CD4-positive, alpha-beta T cell treated with Interleukin-2 at 100 ng/mL for 4 hours (primary cell): ENCODE measurements at regions not wholly inside any gene's neighbourhood (a gene's known extent, or its start where the extent isn't known, plus 50 kb on each side); places are given as distances from the start of the nearest gene placed in this dataset.
"Not testable (repeated sequence)": the region's sequence is repeated elsewhere in the genome, so short reads cannot be mapped to it uniquely, and the experiment has no call there.

Experiments
- DNase-seq: peaks from one replicate; pipeline ENCODE4 v3.0.0-alpha.2; 2020; ENCODE audit warnings: low spot score

- no peak for DNase-seq
These were observed 443.4 kb upstream of the UBE2E2 start for GRCh38 chr3:22759636-22760310.

- DNase-seq = no peak
These were observed 437.4 kb upstream of the UBE2E2 start for GRCh38 chr3:22765679-22766078.

- DNase-seq = no peak
These were observed 425.3 kb upstream of the UBE2E2 start for GRCh38 chr3:22777834-22778233.

GRCh38 chr3:22779737-22780136 lies 423.4 kb upstream of the UBE2E2 start:
- no peak for DNase-seq

DNA sequence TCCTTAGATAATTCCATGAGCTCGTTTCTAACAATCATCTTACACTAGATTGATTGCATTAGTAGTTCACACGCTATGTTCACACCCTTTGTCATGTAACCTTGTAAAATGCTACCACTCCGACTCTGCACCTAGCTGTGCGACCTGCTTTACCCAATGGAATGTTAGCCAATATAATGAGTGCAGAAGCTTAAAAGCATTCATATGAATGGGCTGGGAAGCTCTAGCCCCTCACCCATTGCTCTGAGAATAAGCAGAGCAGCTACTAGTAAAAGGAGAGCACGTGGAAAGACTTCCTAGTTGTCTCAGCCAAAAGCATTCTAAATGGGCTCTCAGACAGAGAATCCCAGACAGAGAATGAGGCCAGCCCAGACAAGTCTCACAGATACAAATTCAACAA lies 410.6 kb upstream of the UBE2E2 start:
- no peak for DNase-seq

- DNase-seq = no peak
These were observed 407.2 kb upstream of the UBE2E2 start for GRCh38 chr3:22795917-22796316.

GRCh38 chr3:22798461-22798860 lies 404.7 kb upstream of the UBE2E2 start:
- no peak for DNase-seq

DNA sequence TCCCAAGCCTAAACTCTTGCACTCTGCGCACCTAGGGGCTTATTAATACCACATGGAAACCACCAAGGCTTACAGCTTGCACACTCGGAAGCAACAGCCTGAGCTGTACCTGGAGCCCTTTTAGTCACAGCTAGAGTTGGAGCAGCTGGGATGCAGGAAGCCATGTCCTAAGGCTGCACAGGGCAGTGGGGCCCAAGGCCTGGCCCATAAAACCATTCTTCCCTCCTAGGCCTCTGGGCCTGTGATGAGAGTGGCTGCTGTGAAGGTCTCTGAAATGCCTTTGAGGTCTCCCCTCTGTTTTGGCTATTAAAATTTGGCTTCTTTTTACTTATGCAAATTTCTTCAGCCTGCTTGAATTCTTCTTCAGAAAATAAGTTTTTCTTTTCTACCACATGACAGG lies 383.9 kb upstream of the UBE2E2 start:
- no peak for DNase-seq

DNA sequence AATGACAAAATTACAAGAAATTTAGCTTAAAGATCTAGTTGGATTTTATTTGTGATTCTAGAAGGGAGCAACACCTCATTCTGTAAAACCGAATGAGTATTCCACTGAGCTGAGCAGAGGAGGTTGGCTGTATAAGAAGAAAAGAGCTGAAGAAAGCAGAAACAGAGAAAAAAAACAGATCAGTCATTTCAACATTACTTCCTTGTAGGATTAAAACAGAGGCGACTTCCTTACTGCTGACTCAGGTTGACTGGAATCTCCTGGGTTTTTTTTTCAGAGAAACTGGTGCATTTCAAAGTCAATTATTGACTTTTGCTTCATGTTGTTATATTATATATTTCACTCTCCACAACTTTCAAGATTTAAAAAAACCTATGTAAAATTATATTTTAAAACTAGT lies 368.1 kb upstream of the UBE2E2 start:
- DNase-seq = no peak

DNA sequence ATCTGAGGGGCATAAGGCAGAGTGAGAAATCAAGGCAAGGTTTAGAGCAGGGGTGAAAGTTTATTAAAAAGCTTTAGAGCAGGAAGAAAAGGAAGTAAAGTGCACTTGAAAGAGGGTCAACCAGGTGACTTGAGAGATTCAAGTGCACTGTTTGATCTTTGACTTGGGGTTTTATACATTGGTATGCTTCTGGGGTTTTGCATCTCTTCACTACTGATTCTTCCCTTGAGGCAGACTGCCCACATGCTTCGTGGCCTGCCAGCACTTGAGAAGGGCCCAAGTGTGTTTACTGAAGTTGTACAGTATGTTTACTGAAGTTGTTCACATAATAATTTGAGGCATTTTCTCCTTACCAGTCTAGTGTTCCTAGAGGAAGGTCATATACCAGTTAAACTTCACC lies 367.0 kb upstream of the UBE2E2 start:
- no peak for DNase-seq

GRCh38 chr3:22843854-22844253 lies 359.3 kb upstream of the UBE2E2 start:
- DNase-seq = no peak

DNA sequence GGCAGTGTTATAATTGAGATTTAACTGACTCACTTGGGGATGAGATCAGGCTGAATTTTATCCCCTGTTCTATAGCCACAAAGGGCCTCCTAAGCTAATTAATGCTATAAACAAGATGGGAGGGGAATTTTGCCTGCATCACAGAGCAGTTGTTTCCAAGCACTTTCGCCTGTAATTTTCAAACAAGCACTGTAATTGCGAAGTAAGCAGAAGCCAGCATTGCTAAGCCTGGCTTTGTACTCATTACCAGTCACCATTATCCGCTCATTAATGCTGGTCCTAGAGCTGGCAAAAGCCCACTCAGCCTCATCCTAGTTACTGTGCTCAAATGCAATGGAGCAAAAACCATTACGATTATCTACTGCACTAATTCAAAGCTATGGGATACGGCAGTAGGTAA lies 356.6 kb upstream of the UBE2E2 start:
- no peak for DNase-seq

DNA sequence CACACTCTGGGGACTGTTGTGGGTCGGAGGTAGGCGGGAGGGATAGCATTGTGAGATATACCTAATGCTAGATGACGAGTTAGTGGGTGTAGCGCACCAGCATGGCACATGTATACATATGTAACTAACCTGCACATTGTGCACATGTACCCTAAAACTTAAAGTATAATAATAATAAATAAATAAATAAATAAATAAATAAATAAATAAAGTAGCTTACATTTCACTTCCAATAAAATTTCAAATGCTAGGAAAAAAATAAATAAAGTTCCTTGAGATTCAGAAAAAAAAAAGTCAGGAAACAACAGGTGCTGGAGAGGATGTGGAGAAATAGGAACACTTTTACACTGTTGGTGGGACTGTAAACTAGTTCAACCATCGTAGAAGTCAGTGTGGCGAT lies 353.5 kb upstream of the UBE2E2 start:
- not testable (repeated sequence) for DNase-seq

DNA sequence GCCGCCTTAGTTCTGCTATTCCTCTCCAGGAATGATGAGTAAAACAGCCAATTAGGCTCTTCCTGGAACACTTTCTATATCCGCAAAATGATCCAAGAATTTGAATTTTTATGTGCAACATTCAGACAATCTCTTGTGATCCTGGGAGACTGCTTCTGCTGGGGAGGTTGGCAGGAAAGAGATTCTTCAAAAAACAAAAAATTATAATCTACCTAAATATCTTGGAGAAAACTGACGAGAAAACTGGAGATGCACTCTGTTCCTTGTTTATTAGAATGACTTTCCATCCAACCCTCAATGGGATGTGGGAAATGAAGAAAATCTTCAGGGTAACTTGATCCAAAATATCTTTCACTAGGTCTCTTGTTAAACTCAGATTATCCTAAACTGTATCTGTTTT lies 346.3 kb upstream of the UBE2E2 start:
- DNase-seq = no peak

- DNase-seq = no peak
These were observed 344.6 kb upstream of the UBE2E2 start for GRCh38 chr3:22858486-22858885.

GRCh38 chr3:22859618-22860017 lies 343.5 kb upstream of the UBE2E2 start:
- DNase-seq = no peak

GRCh38 chr3:22861426-22861825 lies 341.7 kb upstream of the UBE2E2 start:
- DNase-seq = no peak

DNA sequence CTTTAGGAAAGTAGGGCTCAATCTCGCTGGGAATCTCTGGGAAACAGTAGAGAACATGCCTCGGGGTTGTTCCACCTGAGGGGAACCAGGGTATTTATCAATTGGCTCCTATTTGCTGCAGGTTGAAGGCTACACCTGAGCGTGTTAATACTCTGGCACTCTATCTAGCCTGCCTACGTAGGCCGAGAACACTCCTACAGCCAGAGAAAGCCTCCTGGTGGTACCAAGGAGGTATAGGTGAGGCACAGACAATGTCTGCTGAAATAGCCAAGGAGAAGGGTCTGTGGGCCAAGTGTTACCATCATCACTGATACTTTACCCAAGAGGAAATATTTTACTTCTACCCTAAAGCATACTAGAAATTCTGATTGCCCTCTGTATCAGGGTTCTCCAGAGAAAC lies 341.0 kb upstream of the UBE2E2 start:
- DNase-seq = no peak

DNA sequence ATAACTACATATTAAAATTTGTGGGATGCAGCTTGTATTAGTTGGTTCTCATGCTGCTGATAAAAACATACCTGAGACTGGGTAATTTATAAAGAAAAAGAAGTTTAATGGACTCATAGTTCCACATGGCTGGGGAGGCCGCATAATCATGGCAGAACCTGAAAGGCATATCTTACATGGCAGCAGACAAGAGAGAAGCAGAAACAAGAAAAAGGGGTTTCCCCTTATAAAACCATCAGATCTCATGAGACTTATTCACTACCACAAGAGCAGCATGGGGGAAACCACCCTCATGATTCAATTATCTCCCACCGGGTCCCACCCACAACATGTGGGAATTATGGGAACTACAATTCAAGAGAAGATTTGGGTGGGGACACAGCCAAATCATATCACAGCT lies 320.3 kb upstream of the UBE2E2 start:
- DNase-seq = not testable (repeated sequence)

DNA sequence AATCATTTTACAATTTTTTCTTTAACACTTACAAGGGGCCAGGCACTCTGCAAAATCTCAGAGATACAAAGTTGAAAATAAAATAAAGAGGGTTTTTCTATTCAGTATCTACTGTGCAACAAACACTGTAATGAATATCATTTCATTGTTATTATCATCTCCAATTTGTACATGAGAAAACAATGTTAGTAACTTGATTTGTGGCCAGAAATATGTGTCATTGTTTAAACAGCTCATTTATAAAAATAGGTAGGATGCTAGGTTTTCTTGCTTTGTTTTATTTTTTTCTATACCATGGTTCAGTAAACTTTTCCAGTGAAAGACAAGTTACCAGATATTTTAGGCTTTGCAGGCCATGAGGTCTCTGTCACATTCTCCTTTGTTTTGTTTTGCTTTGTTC lies 318.1 kb upstream of the UBE2E2 start:
- DNase-seq = no peak

- DNase-seq = no peak
These were observed 317.4 kb upstream of the UBE2E2 start for GRCh38 chr3:22885574-22886341.

- DNase-seq = no peak
These were observed 316.6 kb upstream of the UBE2E2 start for GRCh38 chr3:22886439-22887068.

DNA sequence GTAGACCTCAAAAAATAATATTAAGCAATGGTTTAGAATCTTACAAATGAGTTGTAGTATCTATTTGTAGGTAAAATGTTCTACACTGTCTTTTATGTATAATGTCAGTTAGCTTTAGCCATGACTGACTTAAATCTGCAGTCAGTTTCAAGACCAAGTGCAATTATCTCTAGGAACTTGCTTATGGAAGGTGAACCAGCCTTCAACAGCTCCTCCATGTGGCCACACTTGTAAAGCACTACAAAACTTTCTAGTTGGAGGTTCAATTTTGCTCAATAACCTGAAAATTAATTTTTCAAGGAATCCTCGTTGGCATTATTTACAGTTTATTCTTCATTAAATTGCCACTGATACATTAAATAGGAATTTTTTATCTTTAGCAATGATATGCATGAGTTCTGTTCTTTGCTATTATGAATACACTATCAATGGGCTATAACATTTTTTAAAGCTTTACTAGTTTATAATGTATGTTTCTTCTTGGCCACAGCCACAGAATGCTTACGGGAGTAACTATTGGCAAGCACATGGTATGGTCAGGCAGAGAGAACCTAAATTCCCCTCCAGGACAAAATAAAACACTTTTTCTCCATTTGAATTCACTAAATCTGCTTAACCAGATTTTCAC lies 315.3 kb upstream of the UBE2E2 start:
- no peak for DNase-seq
